Fibroblast of villous mesenchyme (primary cell): ENCODE measurements at regions not wholly inside any gene's neighbourhood (a gene's known extent, or its start where the extent isn't known, plus 50 kb on each side); places are given as distances from the start of the nearest gene placed in this dataset. TPM values are rescaled to one million over a fixed set of nuclear protein-coding genes. Genes with fewer than 3 reads are reported as not detected.

Experiments
- DNase-seq: peaks from one replicate; pipeline ENCODE4 v3.0.0-alpha.2; 2010; ENCODE audit warnings: low read depth
- H3K4me3 ChIP-seq: 2 replicates; pipeline ENCODE4 v1.5.1; 2011; ENCODE audit warnings: low read depth, mild to moderate bottlenecking, low read length
- CTCF ChIP-seq: IDR thresholded peaks from 2 replicates; pipeline ENCODE4 v1.5.1; 2012; ENCODE audit warnings: low read depth, mild to moderate bottlenecking, low read length; ENCODE audit not compliant: insufficient read depth
- small RNA-seq: library from RNA; depleted of rRNA; stranded (forward); fragments of <200 nt; gene quantifications from one replicate; pipeline ENCODE3, GENCODE V24; 2012

- H3K4me3 ChIP-seq = no peak overlapping the region
- no peak for DNase-seq
- TF ChIP-seq CTCF = no peak
These were observed 61.2 kb upstream of the MIR17HG start for GRCh38 chr13:91286317-91286716.

- no peak for TF ChIP-seq CTCF
- DNase-seq = no peak
- no peak overlapping the region for H3K4me3 ChIP-seq
These were observed 56.4 kb upstream of the MIR17HG start for GRCh38 chr13:91291078-91291477.

- TF ChIP-seq CTCF = no peak
- DNase-seq = no peak
- H3K4me3 ChIP-seq = no peak overlapping the region
These were observed 54.8 kb upstream of the MIR17HG start for GRCh38 chr13:91292630-91293221.

GRCh38 chr13:91295712-91296410 is 51.6 kb upstream of the MIR17HG start:
- TF ChIP-seq CTCF = no peak
- no peak for DNase-seq
- H3K4me3 ChIP-seq = no peak overlapping the region

- H3K4me3 ChIP-seq = no peak overlapping the region
- no peak for TF ChIP-seq CTCF
These were observed 50.0 kb upstream of the MIR17HG start for GRCh38 chr13:91297503-91297902.

More at GRCh38 chr13:91297503-91297902, 50.0 kb upstream of the MIR17HG start:
- no peak for DNase-seq

Small RNA genes lying in the stretch of these regions (small RNA-seq; reads per million reads assigned to genes)
- not detected for gene AL445647.2
- gene BRK1P2 = not detected
- gene RF00212 = not detected
- gene RNA5SP34 = not detected
- not detected for gene RNU6-75P
